ENCODE measurements at regions not wholly inside any gene's neighbourhood (a gene's known extent, or its start where the extent isn't known, plus 50 kb on each side); places are given as distances from the start of the nearest gene placed in this dataset.

GRCh38 chr19:56894626-56895025 is 54.1 kb upstream of the PEG3 start:
- peaks cover 0 to 12% (median 0%) of the 10 kb centered on the region in 4 donors for H3K9me3 ChIP-seq
- H3K4me3 ChIP-seq: no peak overlapping the region
- DNase-seq: no peak
- no peak overlapping the region for H3K27ac ChIP-seq
- H3K27me3 ChIP-seq: no peaks in the 10 kb centered on the region
- no peaks in the 10 kb centered on the region for H3K4me1 ChIP-seq
- no peaks in the 10 kb centered on the region for H3K36me3 ChIP-seq
- no peak for TF ChIP-seq POLR2A (IDR thresholded peaks at IDR 0.05)
- TF ChIP-seq, protein P1, sequence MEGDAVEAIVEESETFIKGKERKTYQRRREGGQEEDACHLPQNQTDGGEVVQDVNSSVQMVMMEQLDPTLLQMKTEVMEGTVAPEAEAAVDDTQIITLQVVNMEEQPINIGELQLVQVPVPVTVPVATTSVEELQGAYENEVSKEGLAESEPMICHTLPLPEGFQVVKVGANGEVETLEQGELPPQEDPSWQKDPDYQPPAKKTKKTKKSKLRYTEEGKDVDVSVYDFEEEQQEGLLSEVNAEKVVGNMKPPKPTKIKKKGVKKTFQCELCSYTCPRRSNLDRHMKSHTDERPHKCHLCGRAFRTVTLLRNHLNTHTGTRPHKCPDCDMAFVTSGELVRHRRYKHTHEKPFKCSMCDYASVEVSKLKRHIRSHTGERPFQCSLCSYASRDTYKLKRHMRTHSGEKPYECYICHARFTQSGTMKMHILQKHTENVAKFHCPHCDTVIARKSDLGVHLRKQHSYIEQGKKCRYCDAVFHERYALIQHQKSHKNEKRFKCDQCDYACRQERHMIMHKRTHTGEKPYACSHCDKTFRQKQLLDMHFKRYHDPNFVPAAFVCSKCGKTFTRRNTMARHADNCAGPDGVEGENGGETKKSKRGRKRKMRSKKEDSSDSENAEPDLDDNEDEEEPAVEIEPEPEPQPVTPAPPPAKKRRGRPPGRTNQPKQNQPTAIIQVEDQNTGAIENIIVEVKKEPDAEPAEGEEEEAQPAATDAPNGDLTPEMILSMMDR (IDR thresholded peaks at IDR 0.05): no peak

DNA sequence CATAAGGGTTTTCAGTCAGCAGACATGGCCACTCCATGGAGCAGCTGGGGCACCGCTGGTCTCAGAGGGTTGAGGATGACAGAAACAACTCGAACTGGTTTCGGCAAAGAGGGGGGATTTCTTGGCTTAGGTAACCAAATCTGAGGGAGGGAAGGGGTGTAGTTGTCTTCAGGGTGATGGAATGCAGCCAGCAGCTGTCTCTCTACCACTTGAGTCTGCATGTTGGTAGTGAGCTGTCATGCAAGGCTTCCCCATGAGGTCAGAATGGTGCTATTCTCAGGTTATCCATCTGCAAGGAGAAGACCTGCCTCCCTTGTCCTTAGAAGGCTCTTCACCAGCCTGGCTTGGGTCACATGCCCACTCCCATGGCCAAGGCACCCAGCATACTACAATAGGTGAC is 55.6 kb upstream of the PEG3 start:
- no peak overlapping the region for H3K27ac ChIP-seq
- no peak overlapping the region for H3K4me3 ChIP-seq
- DNase-seq: no peak
- H3K27me3 ChIP-seq: no peaks in the 10 kb centered on the region
- peaks cover 0 to 12% (median 0%) of the 10 kb centered on the region in 4 donors for H3K9me3 ChIP-seq
- no peaks in the 10 kb centered on the region for H3K36me3 ChIP-seq
- TF ChIP-seq, protein P1 (IDR thresholded peaks at IDR 0.05): no peak
- no peak for TF ChIP-seq POLR2A (IDR thresholded peaks at IDR 0.05)
- no peaks in the 10 kb centered on the region for H3K4me1 ChIP-seq

DNA sequence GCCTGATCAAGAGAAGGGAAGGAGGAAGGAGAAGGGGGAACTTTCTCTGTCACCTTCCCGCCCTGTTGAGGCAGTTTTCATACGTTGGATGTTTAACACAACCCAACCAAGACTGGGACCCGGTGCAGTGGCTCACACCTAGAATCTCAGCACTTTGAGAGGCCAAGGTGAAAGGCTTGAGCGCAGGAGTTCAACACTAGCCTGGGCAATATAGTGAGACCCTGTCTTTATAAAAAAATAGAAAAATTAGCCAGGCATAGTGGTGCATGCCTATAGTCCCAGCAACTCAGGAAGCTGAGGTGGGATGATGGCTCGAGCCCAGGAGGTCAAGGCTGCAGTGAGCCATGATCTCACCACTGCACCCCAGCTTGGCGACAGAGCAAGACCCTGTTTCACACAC is 59.4 kb upstream of the PEG3 start:
- Histone ChIP-seq H3K4me3 (no peak overlapping the region), H3K4me1 (no peaks in the 10 kb centered on the region), H3K9me3 (no peaks in the 10 kb centered on the region), H3K36me3 (no peaks in the 10 kb centered on the region), H3K27ac (no peak overlapping the region), H3K27me3 (no peaks in the 10 kb centered on the region)
- DNase-seq: no peak
- TF ChIP-seq POLR2A (IDR thresholded peaks at IDR 0.05): no peak
- TF ChIP-seq, protein P1 (IDR thresholded peaks at IDR 0.05): no peak

DNA sequence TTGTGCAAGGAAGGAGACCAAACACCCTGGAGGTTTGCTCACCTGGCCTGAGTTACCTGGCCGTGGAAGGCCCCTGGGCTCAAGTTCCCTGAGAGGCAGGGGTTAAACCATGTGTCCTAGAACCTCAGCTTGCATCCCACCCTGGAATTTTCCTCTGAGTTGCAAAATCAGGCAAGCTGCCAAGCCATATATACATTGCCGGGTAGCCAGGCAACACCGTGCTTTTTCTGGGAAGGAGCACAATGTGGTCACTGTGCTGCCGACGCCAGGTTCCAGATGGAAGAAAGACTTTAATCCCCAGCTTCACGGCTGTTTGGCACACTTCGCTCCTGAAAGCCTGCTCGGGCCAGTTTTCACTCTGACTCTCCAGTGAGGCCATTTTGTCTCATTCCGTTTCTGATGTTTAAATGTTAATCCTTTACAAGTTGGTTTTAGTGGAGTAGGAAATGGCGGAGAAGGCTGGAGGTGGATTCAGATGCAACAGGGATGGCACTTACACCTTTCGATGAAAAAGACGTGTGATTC is 60.1 kb upstream of the PEG3 start:
- no peaks in the 10 kb centered on the region for H3K27me3 ChIP-seq
- H3K4me3 ChIP-seq: no peak overlapping the region
- TF ChIP-seq, protein P1 (IDR thresholded peaks at IDR 0.05): no peak
- no peak for TF ChIP-seq POLR2A (IDR thresholded peaks at IDR 0.05)
- H3K27ac ChIP-seq: no peak overlapping the region
- no peaks in the 10 kb centered on the region for H3K4me1 ChIP-seq
- H3K9me3 ChIP-seq: no peaks in the 10 kb centered on the region
- no peaks in the 10 kb centered on the region for H3K36me3 ChIP-seq
- no peak for DNase-seq

DNA sequence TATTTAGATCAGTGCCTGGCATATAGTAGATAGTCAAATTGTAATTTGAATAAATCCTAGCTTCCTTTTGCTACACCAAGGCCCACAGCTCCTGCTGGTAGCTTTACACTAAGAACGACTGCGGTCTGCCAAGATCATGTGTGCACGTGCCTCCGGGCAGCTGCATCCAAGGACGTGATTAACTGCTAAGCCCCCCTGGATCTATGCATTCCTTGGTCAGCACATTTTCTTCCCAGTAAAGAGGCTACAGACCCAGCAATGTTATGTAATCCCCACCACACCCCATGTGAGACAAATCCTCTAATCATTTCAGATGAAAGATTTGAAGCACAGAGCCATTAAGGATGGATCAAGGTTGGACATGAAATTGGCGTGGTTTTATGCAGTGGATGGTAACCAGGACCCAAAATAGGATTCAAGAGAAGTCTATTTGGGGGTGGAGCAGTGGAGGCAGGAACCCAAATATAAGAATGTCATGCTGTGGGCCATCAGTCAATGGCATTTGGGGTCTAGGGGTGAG is 65.2 kb upstream of the PEG3 start:
- no peak overlapping the region for H3K27ac ChIP-seq
- no peaks in the 10 kb centered on the region for H3K27me3 ChIP-seq
- H3K9me3 ChIP-seq: no peaks in the 10 kb centered on the region
- no peaks in the 10 kb centered on the region for H3K4me1 ChIP-seq
- no peaks in the 10 kb centered on the region for H3K36me3 ChIP-seq
- no peak for DNase-seq
- no peak overlapping the region for H3K4me3 ChIP-seq
- TF ChIP-seq, protein P1 (IDR thresholded peaks at IDR 0.05): no peak
- TF ChIP-seq POLR2A (IDR thresholded peaks at IDR 0.05): no peak

Data from Peyer's patch (tissue), 4 donors.